ENCODE measurements at regions not wholly inside any gene's neighbourhood (a gene's known extent, or its start where the extent isn't known, plus 50 kb on each side); places are given as distances from the start of the nearest gene placed in this dataset.

DNA sequence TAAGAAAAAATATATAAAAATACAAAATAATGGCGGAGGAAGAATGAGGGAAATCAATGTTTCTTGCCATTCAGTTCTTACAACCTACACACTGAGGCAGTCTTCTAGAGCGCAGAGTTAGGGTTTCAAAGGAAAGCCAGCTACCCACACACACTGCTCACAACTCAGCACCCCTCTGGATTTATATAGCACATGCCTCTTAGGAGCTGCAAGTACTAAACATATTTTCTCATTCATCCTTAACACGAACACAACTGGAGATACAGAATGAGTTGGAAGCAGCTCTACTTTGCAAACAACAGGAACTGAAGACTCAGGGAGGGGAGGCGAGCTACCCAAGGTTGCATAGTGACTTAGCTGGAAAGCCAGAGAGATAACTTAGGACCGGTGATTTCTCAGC lies 293.8 kb downstream of the CTTN start:
- Histone ChIP-seq H3K4me3 (no peak overlapping the region), H3K36me3 (ENCODE audit: insufficient read depth) (no peaks in the 10 kb centered on the region), H3K9me2 (ENCODE audit: insufficient read depth) (peaks cover 5% of the 10 kb centered on the region; the same call in 1 of the 2 replicates), H3K27me3 (ENCODE audit: insufficient read depth) (no peaks in the 10 kb centered on the region), H3K27ac (ENCODE audit: low read depth) (no peak overlapping the region), H4K20me1 (replicated peaks; ENCODE audit: insufficient read depth) (no peaks in the 10 kb centered on the region), H2AFZ (no peak overlapping the region), H3K4me1 (ENCODE audit: insufficient read depth) (no peaks in the 10 kb centered on the region), H3K79me2 (replicated peaks; ENCODE audit: insufficient read depth) (no peaks in the 10 kb centered on the region), H3F3A (replicated peaks; ENCODE audit: low read depth) (no peaks in the 10 kb centered on the region), H3K4me2 (no peak overlapping the region)
- ATAC-seq (no peak), DNase-seq (ENCODE audit: low spot score) (no peak)
- peaks cover 14% of the 10 kb centered on the region for H3K27me3 Mint-ChIP-seq (ENCODE audit: insufficient read depth, low read depth, poor library complexity)
- H3K4me3 Mint-ChIP-seq = no peak overlapping the region
- peaks cover 5% of the 10 kb centered on the region for H3K9me3 Mint-ChIP-seq
- TF ChIP-seq EZH2phosphoT487 (IDR thresholded peaks at IDR 0.05; ENCODE audit: unreplicated experiment) (no peak), CREB1 (CRISPR knock-in tag; IDR thresholded peaks at IDR 0.05; ENCODE audit: low read depth) (no peak), EZH2 (IDR thresholded peaks at IDR 0.05; ENCODE audit: low read depth, unreplicated experiment) (no peak), ZNF114 (CRISPR knock-in tag; IDR thresholded peaks at IDR 0.05) (no peak), NANOG (IDR thresholded peaks at IDR 0.05; ENCODE audit: borderline replicate concordance) (no peak), POLR2AphosphoS5 (IDR thresholded peaks at IDR 0.05; ENCODE audit: low read depth) (no peak), ZNF331 (CRISPR knock-in tag; IDR thresholded peaks at IDR 0.05; ENCODE audit: low read depth) (no peak), STAT1 (IDR thresholded peaks at IDR 0.05; ENCODE audit: unreplicated experiment) (no peak), JUNB (IDR thresholded peaks at IDR 0.05; ENCODE audit: unreplicated experiment) (no peak)
- TF ChIP-seq, protein P1, sequence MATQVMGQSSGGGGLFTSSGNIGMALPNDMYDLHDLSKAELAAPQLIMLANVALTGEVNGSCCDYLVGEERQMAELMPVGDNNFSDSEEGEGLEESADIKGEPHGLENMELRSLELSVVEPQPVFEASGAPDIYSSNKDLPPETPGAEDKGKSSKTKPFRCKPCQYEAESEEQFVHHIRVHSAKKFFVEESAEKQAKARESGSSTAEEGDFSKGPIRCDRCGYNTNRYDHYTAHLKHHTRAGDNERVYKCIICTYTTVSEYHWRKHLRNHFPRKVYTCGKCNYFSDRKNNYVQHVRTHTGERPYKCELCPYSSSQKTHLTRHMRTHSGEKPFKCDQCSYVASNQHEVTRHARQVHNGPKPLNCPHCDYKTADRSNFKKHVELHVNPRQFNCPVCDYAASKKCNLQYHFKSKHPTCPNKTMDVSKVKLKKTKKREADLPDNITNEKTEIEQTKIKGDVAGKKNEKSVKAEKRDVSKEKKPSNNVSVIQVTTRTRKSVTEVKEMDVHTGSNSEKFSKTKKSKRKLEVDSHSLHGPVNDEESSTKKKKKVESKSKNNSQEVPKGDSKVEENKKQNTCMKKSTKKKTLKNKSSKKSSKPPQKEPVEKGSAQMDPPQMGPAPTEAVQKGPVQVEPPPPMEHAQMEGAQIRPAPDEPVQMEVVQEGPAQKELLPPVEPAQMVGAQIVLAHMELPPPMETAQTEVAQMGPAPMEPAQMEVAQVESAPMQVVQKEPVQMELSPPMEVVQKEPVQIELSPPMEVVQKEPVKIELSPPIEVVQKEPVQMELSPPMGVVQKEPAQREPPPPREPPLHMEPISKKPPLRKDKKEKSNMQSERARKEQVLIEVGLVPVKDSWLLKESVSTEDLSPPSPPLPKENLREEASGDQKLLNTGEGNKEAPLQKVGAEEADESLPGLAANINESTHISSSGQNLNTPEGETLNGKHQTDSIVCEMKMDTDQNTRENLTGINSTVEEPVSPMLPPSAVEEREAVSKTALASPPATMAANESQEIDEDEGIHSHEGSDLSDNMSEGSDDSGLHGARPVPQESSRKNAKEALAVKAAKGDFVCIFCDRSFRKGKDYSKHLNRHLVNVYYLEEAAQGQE (IDR thresholded peaks at IDR 0.05; ENCODE audit: unreplicated experiment) = no peak
- TF ChIP-seq, protein P2, sequence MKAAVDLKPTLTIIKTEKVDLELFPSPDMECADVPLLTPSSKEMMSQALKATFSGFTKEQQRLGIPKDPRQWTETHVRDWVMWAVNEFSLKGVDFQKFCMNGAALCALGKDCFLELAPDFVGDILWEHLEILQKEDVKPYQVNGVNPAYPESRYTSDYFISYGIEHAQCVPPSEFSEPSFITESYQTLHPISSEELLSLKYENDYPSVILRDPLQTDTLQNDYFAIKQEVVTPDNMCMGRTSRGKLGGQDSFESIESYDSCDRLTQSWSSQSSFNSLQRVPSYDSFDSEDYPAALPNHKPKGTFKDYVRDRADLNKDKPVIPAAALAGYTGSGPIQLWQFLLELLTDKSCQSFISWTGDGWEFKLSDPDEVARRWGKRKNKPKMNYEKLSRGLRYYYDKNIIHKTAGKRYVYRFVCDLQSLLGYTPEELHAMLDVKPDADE (IDR thresholded peaks at IDR 0.05) = no peak
- TF ChIP-seq, protein P3, sequence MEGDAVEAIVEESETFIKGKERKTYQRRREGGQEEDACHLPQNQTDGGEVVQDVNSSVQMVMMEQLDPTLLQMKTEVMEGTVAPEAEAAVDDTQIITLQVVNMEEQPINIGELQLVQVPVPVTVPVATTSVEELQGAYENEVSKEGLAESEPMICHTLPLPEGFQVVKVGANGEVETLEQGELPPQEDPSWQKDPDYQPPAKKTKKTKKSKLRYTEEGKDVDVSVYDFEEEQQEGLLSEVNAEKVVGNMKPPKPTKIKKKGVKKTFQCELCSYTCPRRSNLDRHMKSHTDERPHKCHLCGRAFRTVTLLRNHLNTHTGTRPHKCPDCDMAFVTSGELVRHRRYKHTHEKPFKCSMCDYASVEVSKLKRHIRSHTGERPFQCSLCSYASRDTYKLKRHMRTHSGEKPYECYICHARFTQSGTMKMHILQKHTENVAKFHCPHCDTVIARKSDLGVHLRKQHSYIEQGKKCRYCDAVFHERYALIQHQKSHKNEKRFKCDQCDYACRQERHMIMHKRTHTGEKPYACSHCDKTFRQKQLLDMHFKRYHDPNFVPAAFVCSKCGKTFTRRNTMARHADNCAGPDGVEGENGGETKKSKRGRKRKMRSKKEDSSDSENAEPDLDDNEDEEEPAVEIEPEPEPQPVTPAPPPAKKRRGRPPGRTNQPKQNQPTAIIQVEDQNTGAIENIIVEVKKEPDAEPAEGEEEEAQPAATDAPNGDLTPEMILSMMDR (conservative IDR thresholded peaks at IDR 0.05; ENCODE audit: low read depth in 2 of 2) = no peak
- TF ChIP-seq, protein P4, sequence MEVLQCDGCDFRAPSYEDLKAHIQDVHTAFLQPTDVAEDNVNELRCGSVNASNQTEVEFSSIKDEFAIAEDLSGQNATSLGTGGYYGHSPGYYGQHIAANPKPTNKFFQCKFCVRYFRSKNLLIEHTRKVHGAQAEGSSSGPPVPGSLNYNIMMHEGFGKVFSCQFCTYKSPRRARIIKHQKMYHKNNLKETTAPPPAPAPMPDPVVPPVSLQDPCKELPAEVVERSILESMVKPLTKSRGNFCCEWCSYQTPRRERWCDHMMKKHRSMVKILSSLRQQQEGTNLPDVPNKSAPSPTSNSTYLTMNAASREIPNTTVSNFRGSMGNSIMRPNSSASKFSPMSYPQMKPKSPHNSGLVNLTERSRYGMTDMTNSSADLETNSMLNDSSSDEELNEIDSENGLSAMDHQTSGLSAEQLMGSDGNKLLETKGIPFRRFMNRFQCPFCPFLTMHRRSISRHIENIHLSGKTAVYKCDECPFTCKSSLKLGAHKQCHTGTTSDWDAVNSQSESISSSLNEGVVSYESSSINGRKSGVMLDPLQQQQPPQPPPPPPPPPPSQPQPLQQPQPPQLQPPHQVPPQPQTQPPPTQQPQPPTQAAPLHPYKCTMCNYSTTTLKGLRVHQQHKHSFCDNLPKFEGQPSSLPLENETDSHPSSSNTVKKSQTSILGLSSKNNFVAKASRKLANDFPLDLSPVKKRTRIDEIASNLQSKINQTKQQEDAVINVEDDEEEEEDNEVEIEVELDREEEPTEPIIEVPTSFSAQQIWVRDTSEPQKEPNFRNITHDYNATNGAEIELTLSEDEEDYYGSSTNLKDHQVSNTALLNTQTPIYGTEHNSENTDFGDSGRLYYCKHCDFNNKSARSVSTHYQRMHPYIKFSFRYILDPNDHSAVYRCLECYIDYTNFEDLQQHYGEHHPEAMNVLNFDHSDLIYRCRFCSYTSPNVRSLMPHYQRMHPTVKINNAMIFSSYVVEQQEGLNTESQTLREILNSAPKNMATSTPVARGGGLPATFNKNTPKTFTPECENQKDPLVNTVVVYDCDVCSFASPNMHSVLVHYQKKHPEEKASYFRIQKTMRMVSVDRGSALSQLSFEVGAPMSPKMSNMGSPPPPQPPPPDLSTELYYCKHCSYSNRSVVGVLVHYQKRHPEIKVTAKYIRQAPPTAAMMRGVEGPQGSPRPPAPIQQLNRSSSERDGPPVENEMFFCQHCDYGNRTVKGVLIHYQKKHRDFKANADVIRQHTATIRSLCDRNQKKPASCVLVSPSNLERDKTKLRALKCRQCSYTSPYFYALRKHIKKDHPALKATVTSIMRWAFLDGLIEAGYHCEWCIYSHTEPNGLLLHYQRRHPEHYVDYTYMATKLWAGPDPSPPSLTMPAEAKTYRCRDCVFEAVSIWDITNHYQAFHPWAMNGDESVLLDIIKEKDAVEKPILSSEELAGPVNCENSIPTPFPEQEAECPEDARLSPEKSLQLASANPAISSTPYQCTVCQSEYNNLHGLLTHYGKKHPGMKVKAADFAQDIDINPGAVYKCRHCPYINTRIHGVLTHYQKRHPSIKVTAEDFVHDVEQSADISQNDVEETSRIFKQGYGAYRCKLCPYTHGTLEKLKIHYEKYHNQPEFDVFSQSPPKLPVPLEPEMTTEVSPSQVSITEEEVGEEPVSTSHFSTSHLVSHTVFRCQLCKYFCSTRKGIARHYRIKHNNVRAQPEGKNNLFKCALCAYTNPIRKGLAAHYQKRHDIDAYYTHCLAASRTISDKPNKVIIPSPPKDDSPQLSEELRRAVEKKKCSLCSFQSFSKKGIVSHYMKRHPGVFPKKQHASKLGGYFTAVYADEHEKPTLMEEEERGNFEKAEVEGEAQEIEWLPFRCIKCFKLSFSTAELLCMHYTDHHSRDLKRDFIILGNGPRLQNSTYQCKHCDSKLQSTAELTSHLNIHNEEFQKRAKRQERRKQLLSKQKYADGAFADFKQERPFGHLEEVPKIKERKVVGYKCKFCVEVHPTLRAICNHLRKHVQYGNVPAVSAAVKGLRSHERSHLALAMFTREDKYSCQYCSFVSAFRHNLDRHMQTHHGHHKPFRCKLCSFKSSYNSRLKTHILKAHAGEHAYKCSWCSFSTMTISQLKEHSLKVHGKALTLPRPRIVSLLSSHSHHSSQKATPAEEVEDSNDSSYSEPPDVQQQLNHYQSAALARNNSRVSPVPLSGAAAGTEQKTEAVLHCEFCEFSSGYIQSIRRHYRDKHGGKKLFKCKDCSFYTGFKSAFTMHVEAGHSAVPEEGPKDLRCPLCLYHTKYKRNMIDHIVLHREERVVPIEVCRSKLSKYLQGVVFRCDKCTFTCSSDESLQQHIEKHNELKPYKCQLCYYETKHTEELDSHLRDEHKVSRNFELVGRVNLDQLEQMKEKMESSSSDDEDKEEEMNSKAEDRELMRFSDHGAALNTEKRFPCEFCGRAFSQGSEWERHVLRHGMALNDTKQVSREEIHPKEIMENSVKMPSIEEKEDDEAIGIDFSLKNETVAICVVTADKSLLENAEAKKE (CRISPR knock-in tag; IDR thresholded peaks at IDR 0.05) = no peak
- no peak overlapping the region for H3K27ac Mint-ChIP-seq
- H3K4me1 Mint-ChIP-seq = peaks cover 13% of the 10 kb centered on the region
- peaks cover 28% of the 10 kb centered on the region for H3K36me3 Mint-ChIP-seq (ENCODE audit: low read depth)

All from GM23338 (cell line).